ENCODE measurements at regions not wholly inside any gene's neighbourhood (a gene's known extent, or its start where the extent isn't known, plus 50 kb on each side); places are given as distances from the start of the nearest gene placed in this dataset.
"Not testable (repeated sequence)": the region's sequence is repeated elsewhere in the genome, so short reads cannot be mapped to it uniquely, and the experiment has no call there.

DNA sequence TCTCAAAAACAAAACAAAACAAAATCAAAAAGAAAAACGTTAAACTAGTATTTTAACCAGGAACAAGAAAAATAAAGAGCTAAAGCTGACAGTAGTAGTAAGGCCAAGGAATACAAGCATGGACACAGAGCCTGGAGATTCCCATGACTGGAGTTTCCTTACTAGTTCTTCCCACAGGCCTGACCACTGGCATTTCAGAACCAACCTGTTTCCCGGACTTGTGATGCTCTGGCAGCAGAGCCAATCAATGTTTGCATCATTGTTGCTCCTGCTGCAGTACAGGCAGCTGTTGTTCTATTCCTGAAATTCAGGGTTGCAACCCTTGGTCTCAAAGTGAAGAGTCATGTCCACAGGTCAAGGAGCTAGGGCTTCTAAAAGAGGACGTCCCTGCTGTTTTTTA, 111.3 kb upstream of the WARS2 start:
- no peak for TF ChIP-seq CTCF (IDR thresholded peaks at IDR 0.05; ENCODE audit: borderline replicate concordance, insufficient read depth, low read depth, low read length)

GRCh38 chr1:119253366-119253765, 112.9 kb upstream of the WARS2 start:
- TF ChIP-seq CTCF (IDR thresholded peaks at IDR 0.05; ENCODE audit: borderline replicate concordance, insufficient read depth, low read depth, low read length), result no peak

More for the DNA sequence above, 111.3 kb upstream of the WARS2 start:
- H3K4me3 ChIP-seq (ENCODE audit: low read depth, low read length), result no peak overlapping the region

DNA sequence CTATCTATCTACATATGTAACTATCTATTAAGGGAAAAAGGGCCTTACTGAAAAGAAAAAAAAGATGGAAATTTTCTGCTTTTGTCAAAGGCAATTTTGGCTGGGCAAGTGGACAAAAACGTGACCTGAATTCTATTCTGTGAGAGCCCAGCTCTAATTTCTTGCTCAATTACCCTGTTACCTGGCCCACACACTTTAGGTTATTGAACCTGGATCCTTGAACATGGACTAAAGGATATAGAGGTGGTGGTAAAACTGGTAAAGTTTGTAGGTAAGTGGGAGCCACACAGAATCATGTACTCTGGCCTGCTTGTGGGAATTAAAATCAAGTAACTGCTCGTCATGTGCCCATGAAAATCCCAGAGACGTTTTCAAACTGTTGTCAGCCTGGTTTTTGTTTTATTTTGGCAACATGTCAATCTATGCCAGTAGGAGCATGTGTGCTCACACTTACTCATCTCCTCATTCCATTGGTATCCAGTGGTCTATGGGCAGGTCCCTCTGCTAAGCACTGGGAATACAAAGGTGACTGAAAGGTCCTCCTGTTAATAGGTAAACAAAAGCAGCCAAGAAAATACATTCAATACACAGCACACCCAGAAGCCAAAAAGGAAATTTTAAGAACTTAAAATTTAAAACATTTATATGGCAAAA, 113.7 kb upstream of the WARS2 start:
- no peak for TF ChIP-seq CTCF (IDR thresholded peaks at IDR 0.05; ENCODE audit: borderline replicate concordance, insufficient read depth, low read depth, low read length)
- H3K4me3 ChIP-seq (ENCODE audit: low read depth, low read length), result no peak overlapping the region

More at GRCh38 chr1:119253366-119253765, 112.9 kb upstream of the WARS2 start:
- no peak overlapping the region for H3K4me3 ChIP-seq (ENCODE audit: low read depth, low read length)

GRCh38 chr1:119256089-119256488, 112.5 kb upstream of the HAO2 start:
- not testable (repeated sequence) for H3K4me3 ChIP-seq (ENCODE audit: low read depth, low read length)

DNA sequence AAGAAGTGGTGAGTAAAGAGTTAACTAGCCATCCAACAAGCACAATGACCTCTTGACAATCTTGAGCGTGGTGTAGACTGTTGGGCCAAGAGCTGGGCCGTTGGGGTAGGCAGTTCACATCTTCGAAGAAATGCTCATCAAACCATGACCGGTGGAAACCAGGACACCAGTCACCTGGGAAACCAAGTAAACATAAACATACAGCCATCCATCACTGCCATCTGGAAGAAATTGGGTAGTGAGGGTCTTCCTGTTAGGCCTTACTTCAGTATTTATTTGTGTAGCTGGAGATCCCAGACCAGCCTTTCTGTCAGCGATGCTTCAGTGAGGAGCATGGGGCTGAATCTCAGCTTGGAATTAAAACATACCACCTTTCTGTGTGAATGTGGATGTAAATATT, 108.1 kb upstream of the HAO2 start:
- TF ChIP-seq CTCF (IDR thresholded peaks at IDR 0.05; ENCODE audit: borderline replicate concordance, insufficient read depth, low read depth, low read length), result no peak
- no peak overlapping the region for H3K4me3 ChIP-seq (ENCODE audit: low read depth, low read length)

DNA sequence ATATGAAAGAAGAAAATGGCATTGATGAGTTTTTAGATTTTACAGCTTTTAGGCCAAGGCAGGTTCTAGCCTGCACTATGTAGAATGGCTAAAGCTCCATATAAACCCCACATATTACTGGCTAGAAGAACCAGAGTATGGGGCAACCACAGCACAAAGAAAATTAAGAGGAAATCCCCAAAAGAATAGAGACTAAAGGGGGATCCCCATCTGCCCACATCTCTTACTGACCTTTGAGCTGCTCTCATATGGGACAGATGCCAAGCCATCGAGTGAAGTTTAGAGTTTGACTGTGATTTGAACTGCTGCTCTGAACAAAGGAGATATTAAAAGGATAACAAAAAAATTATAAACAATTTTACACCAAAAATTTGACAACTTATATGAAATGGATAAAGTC, 102.2 kb upstream of the HAO2 start:
- H3K4me3 ChIP-seq (ENCODE audit: low read depth, low read length), result no peak overlapping the region
- TF ChIP-seq CTCF (IDR thresholded peaks at IDR 0.05; ENCODE audit: borderline replicate concordance, insufficient read depth, low read depth, low read length), result no peak

GRCh38 chr1:119266858-119267257, 101.7 kb upstream of the HAO2 start:
- no peak for TF ChIP-seq CTCF (IDR thresholded peaks at IDR 0.05; ENCODE audit: borderline replicate concordance, insufficient read depth, low read depth, low read length)

DNA sequence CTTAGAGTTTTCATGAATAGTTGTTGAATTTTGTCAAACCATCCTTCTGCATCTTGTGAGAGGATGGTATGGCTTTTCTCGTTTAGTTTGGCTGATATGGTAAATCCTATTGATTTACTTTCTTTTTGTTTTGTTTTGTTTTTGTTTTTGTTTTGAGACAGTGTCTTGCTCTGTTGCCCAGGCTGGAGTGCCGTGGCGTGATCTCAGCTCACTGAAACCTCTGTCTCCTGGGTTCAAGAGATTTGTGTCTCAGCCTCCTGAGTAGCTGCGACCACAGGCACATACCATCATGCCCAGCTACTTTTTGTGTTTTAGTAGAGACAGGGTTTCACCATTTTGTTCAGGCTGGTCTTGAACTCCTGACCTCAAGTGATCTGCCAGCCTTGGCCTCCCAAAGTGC, 101.3 kb upstream of the HAO2 start:
- not testable (repeated sequence) for H3K4me3 ChIP-seq (ENCODE audit: low read depth, low read length)

More at GRCh38 chr1:119266858-119267257, 101.7 kb upstream of the HAO2 start:
- H3K4me3 ChIP-seq (ENCODE audit: low read depth, low read length), result no peak overlapping the region
